AG04450 (cell line): ENCODE measurements at regions not wholly inside any gene's neighbourhood (a gene's known extent, or its start where the extent isn't known, plus 50 kb on each side); places are given as distances from the start of the nearest gene placed in this dataset.

Experiments used
- CTCF ChIA-PET: fragments of 300-600, 350-600 bp; formaldehyde crosslinking; extraction: SDS; loops from one replicate; lab custom pipeline; 2022; ENCODE audit warnings: antibody characterized with exemption, inconsistent platforms; lab: Charles Lee
- POLR2A ChIA-PET: fragments of 350-600 bp; formaldehyde crosslinking; extraction: SDS; loops from one replicate; lab custom pipeline; 2021; ENCODE audit warnings: antibody characterized with exemption, inconsistent platforms; lab: Yijun Ruan, JAX
- DNase-seq: peaks from one replicate; pipeline ENCODE4 v3.0.0-alpha.2; 2011; ENCODE audit warnings: low read depth, low spot score
- H3K27ac ChIP-seq: one replicate; pipeline ENCODE4 v1.5.1; 2012; ENCODE audit warnings: low read depth, low read length, control low read depth
- H3K27me3 ChIP-seq: one replicate; pipeline ENCODE4 v1.6.0; 2012; ENCODE audit warnings: low read length; ENCODE audit not compliant: control insufficient read depth, insufficient read depth
- H3K4me3 ChIP-seq: 2 replicates; pipeline ENCODE4 v1.5.1; 2011; ENCODE audit warnings: mild to moderate bottlenecking, low read depth, low read length, control low read depth
- H3K9me3 ChIP-seq: 2 replicates; pipeline ENCODE4 v1.5.1; 2012; ENCODE audit warnings: low read length; ENCODE audit not compliant: control insufficient read depth, insufficient read depth
- TF ChIP-seq, protein P1 (sequence below): IDR thresholded peaks from 2 replicates; pipeline ENCODE4 v1.5.1; 2011; ENCODE audit warnings: low read depth, low read length, control low read depth, inconsistent platforms

DNA sequence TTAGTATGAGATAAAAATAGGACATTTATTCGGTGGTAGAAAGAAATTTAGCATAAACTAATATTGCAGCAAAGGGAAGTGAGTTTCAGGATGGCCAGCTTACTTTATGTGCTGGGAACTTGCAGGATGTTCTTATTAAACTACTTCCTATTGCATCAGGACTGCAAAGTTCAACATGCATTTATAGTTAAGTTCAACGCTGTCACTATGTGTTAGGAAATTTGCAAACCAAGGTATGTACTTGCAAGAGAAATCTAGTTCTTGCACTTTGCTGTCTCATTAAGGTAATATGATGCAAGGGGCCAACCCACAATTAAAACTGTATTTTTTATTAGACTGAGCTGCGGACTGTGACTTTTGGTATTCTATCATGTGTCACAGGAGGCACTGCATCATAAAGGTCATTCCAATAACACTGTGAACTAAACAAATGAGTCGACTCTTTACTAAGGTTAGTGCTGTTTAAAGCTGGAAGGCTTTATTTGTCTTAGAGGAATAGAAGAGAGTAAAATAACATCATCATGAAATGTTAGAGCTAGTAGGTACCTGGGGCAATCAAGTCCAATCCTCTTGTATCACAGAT, 1525.7 kb upstream of the TENM3 start:
- H3K4me3 ChIP-seq: no peak overlapping the region
- H3K27ac ChIP-seq: no peak overlapping the region
- TF ChIP-seq, protein P1, sequence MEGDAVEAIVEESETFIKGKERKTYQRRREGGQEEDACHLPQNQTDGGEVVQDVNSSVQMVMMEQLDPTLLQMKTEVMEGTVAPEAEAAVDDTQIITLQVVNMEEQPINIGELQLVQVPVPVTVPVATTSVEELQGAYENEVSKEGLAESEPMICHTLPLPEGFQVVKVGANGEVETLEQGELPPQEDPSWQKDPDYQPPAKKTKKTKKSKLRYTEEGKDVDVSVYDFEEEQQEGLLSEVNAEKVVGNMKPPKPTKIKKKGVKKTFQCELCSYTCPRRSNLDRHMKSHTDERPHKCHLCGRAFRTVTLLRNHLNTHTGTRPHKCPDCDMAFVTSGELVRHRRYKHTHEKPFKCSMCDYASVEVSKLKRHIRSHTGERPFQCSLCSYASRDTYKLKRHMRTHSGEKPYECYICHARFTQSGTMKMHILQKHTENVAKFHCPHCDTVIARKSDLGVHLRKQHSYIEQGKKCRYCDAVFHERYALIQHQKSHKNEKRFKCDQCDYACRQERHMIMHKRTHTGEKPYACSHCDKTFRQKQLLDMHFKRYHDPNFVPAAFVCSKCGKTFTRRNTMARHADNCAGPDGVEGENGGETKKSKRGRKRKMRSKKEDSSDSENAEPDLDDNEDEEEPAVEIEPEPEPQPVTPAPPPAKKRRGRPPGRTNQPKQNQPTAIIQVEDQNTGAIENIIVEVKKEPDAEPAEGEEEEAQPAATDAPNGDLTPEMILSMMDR: no peak
- no peak for DNase-seq
- POLR2A ChIA-PET: no interaction called here
- no peaks in the 10 kb centered on the region for H3K9me3 ChIP-seq
- H3K27me3 ChIP-seq: no peaks in the 10 kb centered on the region
- CTCF ChIA-PET: interaction anchor here (0.8 kb wide), 1 partner anchor 52 kb away, joined by 3 read pairs; no protein-coding TSS in a partner anchor

DNA sequence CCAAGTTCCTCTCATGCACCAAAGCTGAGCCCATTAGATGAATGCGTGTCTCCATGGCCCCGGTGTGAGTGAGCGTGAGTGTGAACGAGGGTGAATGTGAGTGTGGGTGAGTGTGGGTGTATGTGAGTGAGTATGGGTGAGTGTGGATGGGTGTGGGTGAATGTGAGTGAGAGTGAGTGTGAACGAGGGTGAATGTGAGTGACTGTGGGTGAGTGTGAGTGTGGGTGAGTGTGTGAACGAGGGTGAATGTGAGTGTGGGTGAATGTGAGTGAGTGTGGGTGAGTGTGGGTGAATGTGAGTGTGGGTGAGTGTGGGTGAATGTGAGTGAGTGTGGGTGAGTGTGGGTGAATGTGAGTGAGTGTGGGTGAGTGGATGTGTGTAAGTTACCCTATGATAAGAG, 1521.8 kb upstream of the TENM3 start:
- CTCF ChIA-PET: no interaction called here
- no peak overlapping the region for H3K4me3 ChIP-seq
- no peak overlapping the region for H3K27ac ChIP-seq
- no peak for DNase-seq
- no peaks in the 10 kb centered on the region for H3K9me3 ChIP-seq
- POLR2A ChIA-PET: no interaction called here
- H3K27me3 ChIP-seq: no peaks in the 10 kb centered on the region
- TF ChIP-seq, protein P1: no peak

DNA sequence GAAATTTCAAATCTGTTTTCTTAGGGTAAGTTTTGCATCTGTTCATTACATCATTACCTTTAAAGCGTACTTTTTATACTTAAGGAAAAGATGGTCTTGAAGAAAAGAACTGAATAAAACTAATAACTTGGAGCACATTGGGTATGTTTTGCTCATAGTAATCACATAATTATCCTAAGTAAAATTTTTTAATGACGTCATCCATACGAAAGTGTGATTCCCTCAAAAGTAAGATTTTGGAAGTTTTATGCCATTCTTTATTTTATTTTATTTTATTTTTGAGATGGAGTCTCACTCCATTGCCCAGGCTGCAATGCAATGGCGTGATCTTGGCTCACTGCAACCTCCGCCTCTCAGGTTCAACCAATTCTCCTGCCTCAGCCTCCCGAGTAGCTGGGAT, 1516.6 kb upstream of the TENM3 start:
- TF ChIP-seq, protein P1: no peak
- H3K4me3 ChIP-seq: no peak overlapping the region
- no peak for DNase-seq
- H3K27me3 ChIP-seq: no peaks in the 10 kb centered on the region
- POLR2A ChIA-PET: no interaction called here
- CTCF ChIA-PET: no interaction called here
- H3K27ac ChIP-seq: no peak overlapping the region
- H3K9me3 ChIP-seq: no peaks in the 10 kb centered on the region

DNA sequence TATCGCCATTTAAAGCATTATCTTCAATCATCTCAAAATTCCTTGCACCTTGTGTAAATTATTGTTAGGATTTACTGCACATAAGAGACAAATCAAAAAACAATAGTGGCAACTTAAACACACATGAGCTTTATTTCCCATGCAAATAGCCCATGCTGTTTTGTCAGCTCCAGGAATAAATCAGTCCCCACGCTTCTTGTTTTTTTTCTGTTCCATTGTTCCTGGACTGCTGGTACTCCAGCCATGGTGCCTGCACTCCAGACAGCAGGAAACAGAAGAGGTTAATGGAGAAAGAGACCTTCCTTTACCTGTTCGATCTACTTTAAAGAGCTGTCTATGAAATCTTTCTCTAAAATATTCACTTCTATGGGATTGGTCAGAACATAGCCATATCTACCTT, 1515.7 kb upstream of the TENM3 start:
- no peaks in the 10 kb centered on the region for H3K27me3 ChIP-seq
- no peak overlapping the region for H3K27ac ChIP-seq
- no peak for DNase-seq
- no peaks in the 10 kb centered on the region for H3K9me3 ChIP-seq
- ChIA-PET POLR2A (no interaction called here), CTCF (no interaction called here)
- TF ChIP-seq, protein P1: no peak
- no peak overlapping the region for H3K4me3 ChIP-seq

DNA sequence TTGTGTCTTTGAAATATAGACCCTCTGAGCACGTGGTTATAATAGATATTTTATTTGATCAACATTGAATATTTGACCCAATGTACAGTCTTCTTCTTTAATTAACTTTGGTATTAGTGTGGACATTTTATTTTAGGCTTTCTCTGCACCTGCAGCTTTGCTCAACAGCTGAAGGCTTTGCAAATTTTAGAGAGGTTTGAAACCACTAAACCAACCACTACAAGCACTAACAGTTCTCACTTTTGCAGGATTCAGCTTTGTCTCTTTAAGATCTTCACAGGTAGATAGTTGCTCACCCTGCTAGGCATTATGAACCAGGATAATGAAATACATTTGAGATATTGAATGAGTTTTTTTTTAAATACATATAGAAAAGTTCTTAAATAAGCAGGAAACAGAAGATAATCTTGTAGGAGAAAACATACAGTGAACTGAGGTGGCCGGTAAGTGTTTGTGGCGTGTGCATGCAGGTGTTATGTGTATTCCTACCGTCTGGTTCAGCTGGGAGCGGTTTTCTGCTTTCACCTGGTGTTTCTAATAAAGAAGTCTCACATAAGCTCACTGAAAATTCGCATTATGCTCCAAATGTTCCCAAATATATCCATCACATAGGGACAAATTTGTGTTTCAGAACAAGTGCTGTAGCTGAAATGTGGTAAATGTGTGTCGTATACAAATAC, 1508.3 kb upstream of the TENM3 start:
- TF ChIP-seq, protein P1: no peak
- ChIA-PET CTCF (no interaction called here), POLR2A (no interaction called here)
- DNase-seq: no peak
- Histone ChIP-seq H3K9me3 (no peaks in the 10 kb centered on the region), H3K4me3 (no peak overlapping the region), H3K27ac (no peak overlapping the region), H3K27me3 (no peaks in the 10 kb centered on the region)
